Prostate gland (tissue), 2 donors: ENCODE measurements at regions not wholly inside any gene's neighbourhood (a gene's known extent, or its start where the extent isn't known, plus 50 kb on each side); places are given as distances from the start of the nearest gene placed in this dataset.

Experiments
- DNase-seq: peaks from one replicate; pipeline ENCODE4 v3.0.0-alpha.2; 2019; ENCODE audit warnings: low spot score
- H3K27ac ChIP-seq, 2 donors: fragments of 200-600 bp; sonication (generic); 2 replicates each; pipeline ENCODE4 v1.5.1; 2017 to 2019
- H3K27me3 ChIP-seq: fragments of 200-600 bp; sonication (generic); replicated peaks from 2 replicates; pipeline ENCODE4 v1.5.1; 2019; ENCODE audit not compliant: insufficient read depth
- H3K36me3 ChIP-seq, 2 donors: fragments of 200-600 bp; sonication (generic); 1 replicate in 1 of 2; 2 replicates in 1 of 2; pipeline versions ENCODE4 v1.5.1 to v1.8.1; 2017 to 2019
- H3K4me1 ChIP-seq: fragments of 200-600 bp; sonication (generic); replicated peaks from 2 replicates; pipeline ENCODE4 v1.5.1; 2019
- H3K4me3 ChIP-seq, 2 donors: fragments of 200-600 bp; sonication (generic); 2 replicates each; pipeline ENCODE4 v1.5.1; 2017 to 2019
- H3K9me3 ChIP-seq: fragments of 200-600 bp; sonication (generic); 2 replicates; pipeline ENCODE4 v1.5.1; 2017
- POLR2A ChIP-seq: fragments of 450-650 bp; IDR thresholded peaks from one replicate; pipeline ENCODE4 v1.6.1; 2016; ENCODE audit warnings: antibody characterized with exemption, mild to moderate bottlenecking
- POLR2AphosphoS5 ChIP-seq: sonication (generic); formaldehyde crosslinking; IDR thresholded peaks from one replicate; pipeline ENCODE4 v1.6.1; 2017; ENCODE audit warnings: antibody characterized with exemption
- WGBS: methylation state at CpG from one replicate; pipeline ENCODE4 v1.1.5; 2018; 5-methylcytosine and 5-hydroxymethylcytosine counted together
- intact Hi-C: fragments of 100-400 bp; cut with DNase I; formaldehyde crosslinking; loops from one replicate; pipeline ENCODE4 v1.14.2; 2022
- TF ChIP-seq, protein P1 (sequence below), 4 experiments: fragments of 200-600 bp in 2 of 4; fragments of 450-650 bp in 2 of 4; sonication (generic) in 2 of 4; IDR thresholded peaks; 1 replicate in 3 of 4; 2 replicates in 1 of 4; pipeline ENCODE4 v1.5.1; 2016 to 2019; ENCODE audit warnings: antibody characterized with exemption in 4 of 4, mild to moderate bottlenecking in 2 of 4, moderate library complexity in 2 of 4

DNA sequence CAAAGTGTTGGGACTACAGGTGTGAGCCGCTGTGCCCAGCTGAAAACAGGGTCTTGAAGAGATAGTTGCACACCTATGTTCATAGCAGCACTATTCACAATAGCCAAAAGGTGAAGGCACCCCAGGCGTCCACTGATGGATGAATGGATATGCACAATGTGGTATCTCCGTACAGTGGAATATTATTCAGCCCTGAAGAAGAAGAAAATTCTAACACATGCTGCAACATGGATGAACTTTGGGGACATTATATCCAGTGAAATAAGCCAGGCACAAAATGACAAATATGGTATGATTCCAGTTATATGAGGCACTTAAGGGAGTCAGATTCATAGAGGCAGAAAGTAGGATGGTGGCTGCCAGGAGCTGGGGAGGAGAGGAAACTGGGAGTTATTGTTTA lies 137.6 kb upstream of the WNT4 start:
- WGBS, result 95% methylated on average over 3 of the region's 3 CpGs
- TF ChIP-seq, protein P1, sequence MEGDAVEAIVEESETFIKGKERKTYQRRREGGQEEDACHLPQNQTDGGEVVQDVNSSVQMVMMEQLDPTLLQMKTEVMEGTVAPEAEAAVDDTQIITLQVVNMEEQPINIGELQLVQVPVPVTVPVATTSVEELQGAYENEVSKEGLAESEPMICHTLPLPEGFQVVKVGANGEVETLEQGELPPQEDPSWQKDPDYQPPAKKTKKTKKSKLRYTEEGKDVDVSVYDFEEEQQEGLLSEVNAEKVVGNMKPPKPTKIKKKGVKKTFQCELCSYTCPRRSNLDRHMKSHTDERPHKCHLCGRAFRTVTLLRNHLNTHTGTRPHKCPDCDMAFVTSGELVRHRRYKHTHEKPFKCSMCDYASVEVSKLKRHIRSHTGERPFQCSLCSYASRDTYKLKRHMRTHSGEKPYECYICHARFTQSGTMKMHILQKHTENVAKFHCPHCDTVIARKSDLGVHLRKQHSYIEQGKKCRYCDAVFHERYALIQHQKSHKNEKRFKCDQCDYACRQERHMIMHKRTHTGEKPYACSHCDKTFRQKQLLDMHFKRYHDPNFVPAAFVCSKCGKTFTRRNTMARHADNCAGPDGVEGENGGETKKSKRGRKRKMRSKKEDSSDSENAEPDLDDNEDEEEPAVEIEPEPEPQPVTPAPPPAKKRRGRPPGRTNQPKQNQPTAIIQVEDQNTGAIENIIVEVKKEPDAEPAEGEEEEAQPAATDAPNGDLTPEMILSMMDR (IDR thresholded peaks at IDR 0.05), result no peak
- TF ChIP-seq POLR2A, result no peak
- no peak for TF ChIP-seq POLR2AphosphoS5
- H3K27ac ChIP-seq, result no peak overlapping the region
- no peak overlapping the region for H3K4me3 ChIP-seq
- no peaks in the 10 kb centered on the region for H3K9me3 ChIP-seq
- no peak for DNase-seq
- no peaks in the 10 kb centered on the region for H3K27me3 ChIP-seq
- H3K4me1 ChIP-seq, result no peaks in the 10 kb centered on the region
- no peaks in the 10 kb centered on the region for H3K36me3 ChIP-seq
- intact Hi-C loops, result no loop called here

DNA sequence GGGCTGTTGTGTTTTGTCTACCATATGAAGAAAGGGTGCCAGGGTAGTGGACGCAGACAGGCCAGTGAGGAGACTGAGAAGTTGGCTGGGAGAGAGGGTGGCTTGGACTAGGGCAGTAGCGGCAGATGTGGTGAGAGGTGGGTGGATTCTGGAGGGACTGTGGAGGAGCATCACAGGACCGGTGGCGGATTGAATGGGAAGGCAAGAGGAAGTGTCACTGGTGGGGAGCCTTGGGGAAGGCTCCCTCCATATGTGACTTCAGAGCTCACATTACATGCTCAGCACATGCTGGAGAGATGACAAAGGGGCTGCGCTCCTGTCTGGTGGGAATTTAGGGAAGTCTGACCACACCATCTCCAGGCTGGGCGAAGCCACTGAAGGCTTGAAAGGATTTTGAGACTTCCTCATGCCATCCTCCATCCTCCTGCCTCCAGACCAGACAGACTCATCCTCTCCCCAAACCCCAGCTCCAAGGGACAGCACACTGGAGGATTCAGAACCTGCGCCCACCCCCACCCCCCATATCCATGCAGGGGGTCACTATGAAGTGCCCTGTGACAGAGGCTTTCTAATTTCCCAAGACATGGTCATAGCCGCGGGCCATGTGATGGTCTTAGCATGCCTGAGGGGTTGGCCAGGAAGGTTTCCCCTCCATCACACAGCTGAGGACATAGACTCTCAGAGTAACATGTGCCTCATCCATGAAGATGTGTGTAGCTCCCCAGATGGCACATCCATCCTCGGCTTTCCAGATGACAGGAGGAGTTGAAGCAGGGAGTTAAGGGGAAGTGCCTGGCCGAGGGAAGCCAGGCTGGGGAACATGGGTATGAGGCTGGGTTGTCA lies 138.8 kb upstream of the WNT4 start:
- Histone ChIP-seq H3K4me3 (no peak overlapping the region), H3K36me3 (no peaks in the 10 kb centered on the region), H3K4me1 (no peaks in the 10 kb centered on the region), H3K27me3 (no peaks in the 10 kb centered on the region), H3K9me3 (no peaks in the 10 kb centered on the region), H3K27ac (no peak overlapping the region)
- 90% methylated on average over 11 of the region's 11 CpGs for WGBS
- intact Hi-C loops, result no loop called here
- no peak for DNase-seq
- TF ChIP-seq POLR2AphosphoS5 (no peak), POLR2A (no peak)
- TF ChIP-seq, protein P1 (IDR thresholded peaks at IDR 0.05), result no peak

DNA sequence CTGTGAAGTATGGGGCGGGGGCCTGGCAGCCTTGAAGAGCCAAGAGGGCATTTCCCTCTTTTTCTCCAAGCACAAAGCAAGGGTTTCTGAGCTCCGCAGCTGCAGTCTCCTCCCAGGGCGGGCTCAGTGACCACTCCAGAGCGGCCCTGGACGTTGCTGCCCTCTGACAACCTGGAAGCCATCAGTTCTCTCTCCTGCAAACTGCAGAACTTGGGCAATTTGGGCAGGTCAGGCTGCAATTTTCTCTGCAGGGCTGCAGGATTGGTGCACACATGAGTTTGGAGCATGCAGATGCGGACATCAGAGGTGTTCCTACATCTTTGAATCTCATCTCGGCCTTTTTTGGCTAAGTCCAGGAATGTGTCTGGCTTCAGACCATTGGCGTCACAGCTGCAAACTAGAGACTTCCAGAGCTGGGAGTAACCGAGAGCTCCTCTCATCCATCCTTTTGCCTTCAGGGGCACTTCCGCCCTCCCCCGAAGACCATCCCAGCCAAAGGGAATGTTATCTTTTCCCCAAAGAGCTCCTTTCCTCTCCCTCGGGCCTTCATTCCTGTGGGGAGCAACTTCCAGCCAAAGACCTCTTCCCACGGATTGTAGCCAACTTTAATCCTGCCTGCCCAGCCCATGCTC lies 139.6 kb upstream of the WNT4 start:
- no peak for DNase-seq
- 68% methylated on average over 13 of the region's 13 CpGs for WGBS
- TF ChIP-seq POLR2AphosphoS5 (no peak), POLR2A (no peak)
- TF ChIP-seq, protein P1 (IDR thresholded peaks at IDR 0.05), result no peak
- no peaks in the 10 kb centered on the region for H3K9me3 ChIP-seq
- no peaks in the 10 kb centered on the region for H3K27me3 ChIP-seq
- H3K4me3 ChIP-seq, result no peak overlapping the region
- H3K4me1 ChIP-seq, result no peaks in the 10 kb centered on the region
- no peak overlapping the region for H3K27ac ChIP-seq
- no peaks in the 10 kb centered on the region for H3K36me3 ChIP-seq
- intact Hi-C loops, result no loop called here

DNA sequence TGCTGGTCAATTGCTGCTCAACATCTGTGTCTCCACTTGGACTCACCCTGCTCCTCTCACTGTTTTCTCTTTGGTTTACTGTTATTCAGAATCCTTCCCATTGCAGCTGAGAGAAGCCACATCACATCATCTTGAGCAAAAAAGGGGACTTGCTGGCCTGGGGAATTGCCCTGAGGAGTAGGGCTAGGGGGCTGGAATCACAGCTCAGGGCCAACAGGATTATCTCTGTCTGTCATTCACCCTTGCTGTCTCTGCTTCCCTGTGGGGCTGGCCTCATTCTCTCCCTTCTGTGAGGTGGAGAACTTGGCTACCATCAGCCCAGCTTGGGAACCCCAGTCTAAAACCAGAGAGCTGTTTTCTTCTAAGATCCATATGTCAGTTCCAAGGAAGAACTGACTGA lies 140.7 kb upstream of the WNT4 start:
- no peaks in the 10 kb centered on the region for H3K36me3 ChIP-seq
- H3K4me3 ChIP-seq, result no peak overlapping the region
- no peaks in the 10 kb centered on the region for H3K27me3 ChIP-seq
- no peak overlapping the region for H3K27ac ChIP-seq
- H3K9me3 ChIP-seq, result no peaks in the 10 kb centered on the region
- no peaks in the 10 kb centered on the region for H3K4me1 ChIP-seq
- no peak for DNase-seq
- intact Hi-C loops, result no loop called here
- TF ChIP-seq, protein P1 (IDR thresholded peaks at IDR 0.05), result no peak
- TF ChIP-seq POLR2A (no peak), POLR2AphosphoS5 (no peak)

DNA sequence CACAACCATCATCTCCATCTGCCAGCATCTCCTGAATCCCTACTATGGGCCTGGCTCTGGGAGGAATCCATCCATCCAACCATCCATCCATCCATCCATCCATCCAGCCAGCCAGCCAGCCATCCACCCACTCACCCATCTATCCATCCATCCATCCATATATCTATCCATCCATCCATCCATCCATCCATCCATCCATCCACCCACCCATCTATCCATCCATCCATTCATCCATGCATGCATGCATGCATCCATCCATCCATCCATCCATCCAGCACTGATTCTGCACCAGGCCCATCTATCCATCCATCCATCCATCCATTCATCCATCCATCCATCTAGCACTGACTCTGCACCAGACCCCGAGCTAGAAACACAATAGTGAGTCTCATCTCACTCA lies 141.3 kb upstream of the WNT4 start:
- no peaks in the 10 kb centered on the region for H3K27me3 ChIP-seq
- H3K4me3 ChIP-seq, result no peak overlapping the region
- H3K36me3 ChIP-seq, result no peaks in the 10 kb centered on the region
- no peaks in the 10 kb centered on the region for H3K4me1 ChIP-seq
- DNase-seq, result no peak
- intact Hi-C loops, result no loop called here
- WGBS, result 91% methylated on average over 1 of the region's 1 CpG
- no peak for TF ChIP-seq POLR2AphosphoS5
- TF ChIP-seq, protein P1 (IDR thresholded peaks at IDR 0.05), result no peak
- no peak for TF ChIP-seq POLR2A
- H3K9me3 ChIP-seq, result no peaks in the 10 kb centered on the region
- H3K27ac ChIP-seq, result no peak overlapping the region
